ENCODE measurements at regions not wholly inside any gene's neighbourhood (a gene's known extent, or its start where the extent isn't known, plus 50 kb on each side); places are given as distances from the start of the nearest gene placed in this dataset.

DNA sequence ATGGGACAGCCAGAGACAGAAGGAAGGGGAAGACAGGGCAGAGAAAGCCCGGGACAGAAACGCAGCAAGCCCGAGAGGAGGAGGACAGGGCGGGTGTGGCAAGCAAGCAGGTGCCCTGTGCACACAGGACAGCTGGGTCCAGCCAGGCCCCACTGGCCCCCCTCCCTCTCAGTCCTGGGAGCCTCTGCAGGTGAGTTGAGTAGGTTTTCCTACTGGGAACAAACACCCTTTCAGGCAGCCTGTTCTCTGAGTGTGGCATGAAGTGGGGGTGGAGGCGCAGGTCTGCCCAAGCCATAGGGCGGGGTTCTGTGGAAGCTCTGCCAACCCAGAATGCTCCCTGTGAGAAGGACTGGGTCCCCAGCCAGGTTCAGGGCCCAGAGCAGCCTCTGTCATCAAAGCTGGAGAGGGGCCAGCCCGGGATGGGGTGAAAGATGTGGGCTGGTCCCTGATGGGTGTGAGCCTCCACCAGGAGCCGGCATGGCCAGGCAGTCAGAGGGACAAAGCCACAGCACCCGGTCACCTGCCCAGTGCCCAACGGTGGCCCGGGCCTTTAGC, 129.4 kb downstream of the TFCP2L1 start:
- no peak for TF ChIP-seq CTCF (IDR thresholded peaks at IDR 0.05; ENCODE audit: extremely low read depth in 1 of 2, insufficient read depth in 1 of 2, low read depth in 1 of 2, low read length in 2 of 2)
- TF ChIP-seq POLR2AphosphoS5 (IDR thresholded peaks at IDR 0.05; ENCODE audit: insufficient read depth, low read depth, low read length) = no peak
- no peak for TF ChIP-seq POLR2A (IDR thresholded peaks at IDR 0.05; ENCODE audit: low read depth, low read length)
- no peak for TF ChIP-seq EZH2 (IDR thresholded peaks at IDR 0.05; ENCODE audit: borderline replicate concordance, low read depth, low read length, severe bottlenecking)
- TF ChIP-seq, protein P1, sequence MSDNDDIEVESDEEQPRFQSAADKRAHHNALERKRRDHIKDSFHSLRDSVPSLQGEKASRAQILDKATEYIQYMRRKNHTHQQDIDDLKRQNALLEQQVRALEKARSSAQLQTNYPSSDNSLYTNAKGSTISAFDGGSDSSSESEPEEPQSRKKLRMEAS (IDR thresholded peaks at IDR 0.05; ENCODE audit: insufficient read depth, insufficient read length) = no peak
